Activated naive CD4-positive, alpha-beta T cell treated with anti-CD3 and anti-CD28 coated beads for 36 hours (primary cell): ENCODE measurements at regions not wholly inside any gene's neighbourhood (a gene's known extent, or its start where the extent isn't known, plus 50 kb on each side); places are given as distances from the start of the nearest gene placed in this dataset.
"Not testable (repeated sequence)": the region's sequence is repeated elsewhere in the genome, so short reads cannot be mapped to it uniquely, and the experiment has no call there.

ENCODE experiments used
- CTCF ChIA-PET: fragments of 350-600 bp; sonication (Branson Sonifier 250); formaldehyde crosslinking; loops from one replicate; lab custom pipeline; 2021; ENCODE audit warnings: antibody characterized with exemption; lab: Charles Lee
- DNase-seq: peaks from one replicate; pipeline ENCODE4 v3.0.0-alpha.2; 2020
- H3K27ac Mint-ChIP-seq: one replicate; pipeline ENCODE4 v1.8.0; 2021; ENCODE audit warnings: mild to moderate bottlenecking, mixed read lengths
- H3K27me3 Mint-ChIP-seq: one replicate; pipeline ENCODE4 v1.8.0; 2021; ENCODE audit warnings: low read depth, mixed read lengths
- H3K36me3 Mint-ChIP-seq: one replicate; pipeline ENCODE4 v1.8.0; 2021; ENCODE audit warnings: low read depth, mixed read lengths
- H3K4me1 Mint-ChIP-seq: one replicate; pipeline ENCODE4 v1.8.0; 2021; ENCODE audit warnings: low read depth, mixed read lengths
- H3K4me3 Mint-ChIP-seq: one replicate; pipeline ENCODE4 v1.8.0; 2021; ENCODE audit warnings: mild to moderate bottlenecking, moderate library complexity, mixed read lengths
- H3K9me3 Mint-ChIP-seq: one replicate; pipeline ENCODE4 v1.8.0; 2021; ENCODE audit warnings: mixed read lengths
- intact Hi-C: fragments of 100-400 bp; cut with micrococcal nuclease; formaldehyde crosslinking; loops from one replicate; pipeline ENCODE4 v1.15.1; 2023

DNA sequence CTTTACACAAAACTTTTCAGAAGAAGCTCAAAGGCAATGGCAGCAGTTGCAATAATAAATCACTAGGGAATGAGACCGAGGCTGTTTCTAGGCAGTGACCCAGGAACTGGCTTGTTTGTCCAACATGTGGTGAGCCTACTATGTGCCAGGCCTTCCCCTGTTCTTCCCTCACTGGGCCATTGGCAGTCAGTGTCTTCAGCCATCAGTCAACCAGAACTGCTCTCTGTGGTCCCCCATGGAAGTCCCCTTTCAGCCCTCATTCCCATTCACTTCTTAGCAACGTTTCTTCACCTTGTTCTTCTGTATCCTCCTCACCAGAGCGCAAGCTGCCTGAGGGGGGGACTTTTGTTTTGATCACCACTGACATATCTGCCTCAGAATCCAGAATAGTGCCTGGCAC, 274.1 kb downstream of the RRAGC start:
- H3K9me3 Mint-ChIP-seq = no peaks in the 10 kb centered on the region
- H3K4me3 Mint-ChIP-seq = no peak overlapping the region
- peaks cover 13% of the 10 kb centered on the region for H3K4me1 Mint-ChIP-seq
- no peaks in the 10 kb centered on the region for H3K36me3 Mint-ChIP-seq
- CTCF ChIA-PET = interaction anchor here (1.3 kb wide), 1 partner anchor 10 kb away, joined by 3 read pairs; no protein-coding TSS in a partner anchor
- no peak overlapping the region for H3K27ac Mint-ChIP-seq
- no peak for DNase-seq
- intact Hi-C loops = loop anchor here (5.0 kb wide), 1 partner anchor 83 kb away; no protein-coding TSS in a partner anchor
- peaks cover 3% of the 10 kb centered on the region for H3K27me3 Mint-ChIP-seq

DNA sequence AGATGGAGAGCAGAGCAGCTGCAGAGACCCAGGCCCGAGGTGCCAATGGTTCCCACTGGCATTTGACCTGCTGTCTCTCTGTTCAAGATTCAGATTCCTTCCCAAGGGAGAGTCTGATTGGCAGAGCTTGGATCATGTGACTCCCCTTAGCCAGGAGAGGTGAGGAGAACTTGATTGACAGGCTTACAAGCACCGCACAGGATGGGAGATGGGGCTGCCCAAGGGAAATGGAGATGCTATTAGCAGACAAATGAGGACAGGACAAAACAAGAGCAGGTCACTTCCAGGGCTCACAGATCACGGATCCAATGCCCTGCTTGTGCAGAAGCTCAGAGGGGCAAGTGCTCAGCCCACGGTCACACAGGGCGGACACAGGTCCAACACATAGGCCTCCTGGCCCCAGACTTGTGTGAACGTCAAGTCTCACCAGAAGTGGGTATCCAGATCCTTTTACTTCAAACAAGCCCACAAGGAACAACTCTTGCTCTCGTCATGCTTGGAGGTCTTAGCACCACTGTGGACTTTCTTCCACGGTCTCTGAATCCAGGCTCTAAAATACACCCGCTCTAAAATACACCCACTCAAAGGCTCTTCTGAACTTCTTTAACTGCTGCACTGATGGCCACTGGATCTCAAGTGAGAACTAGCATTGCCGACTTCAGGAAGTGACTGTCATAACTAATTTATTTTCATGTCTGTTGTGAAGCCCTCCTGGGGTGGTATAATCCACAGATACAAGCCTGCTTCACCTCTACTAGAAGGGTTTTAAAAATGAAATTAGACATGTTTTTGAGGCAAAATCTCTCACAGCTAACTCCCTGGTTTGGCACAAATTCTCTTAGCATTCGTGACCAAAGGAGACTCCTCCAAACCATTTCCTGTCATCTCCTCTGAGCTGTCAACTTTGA, 274.9 kb downstream of the RRAGC start:
- Mint-ChIP-seq H3K27ac (no peak overlapping the region), H3K4me3 (no peak overlapping the region), H3K4me1 (peaks cover 13% of the 10 kb centered on the region), H3K27me3 (peaks cover 8% of the 10 kb centered on the region), H3K9me3 (no peaks in the 10 kb centered on the region), H3K36me3 (no peaks in the 10 kb centered on the region)
- CTCF ChIA-PET = interaction anchor here (0.7 to 1.3 kb wide), 2 partner anchors 9 kb away, joined by 3 read pairs; no protein-coding TSS in a partner anchor
- intact Hi-C loops = loop anchor here (5.0 kb wide), 1 partner anchor 82 kb away; no protein-coding TSS in a partner anchor
- DNase-seq = no peak

DNA sequence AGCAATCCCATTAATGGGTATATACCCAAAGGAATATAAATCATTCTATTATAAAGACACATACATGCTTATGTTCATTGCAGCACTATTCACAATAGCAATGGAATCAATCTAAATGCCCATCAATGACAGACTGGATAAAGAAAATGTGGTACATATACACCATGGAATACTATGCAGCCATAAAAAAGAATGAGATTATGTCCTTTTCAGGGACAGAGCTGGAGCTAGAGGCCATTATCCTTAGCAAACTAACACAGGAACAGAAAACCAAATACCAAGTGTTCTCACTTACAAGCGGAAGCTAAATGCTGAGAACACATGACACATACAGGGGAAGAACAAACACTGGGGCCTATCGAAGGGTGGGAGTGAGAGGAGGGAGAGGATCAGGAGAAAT, 276.3 kb downstream of the RRAGC start:
- CTCF ChIA-PET, intact Hi-C loops: not testable (repeated sequence)
- H3K27me3 Mint-ChIP-seq = peaks cover 20% of the 10 kb centered on the region

DNA sequence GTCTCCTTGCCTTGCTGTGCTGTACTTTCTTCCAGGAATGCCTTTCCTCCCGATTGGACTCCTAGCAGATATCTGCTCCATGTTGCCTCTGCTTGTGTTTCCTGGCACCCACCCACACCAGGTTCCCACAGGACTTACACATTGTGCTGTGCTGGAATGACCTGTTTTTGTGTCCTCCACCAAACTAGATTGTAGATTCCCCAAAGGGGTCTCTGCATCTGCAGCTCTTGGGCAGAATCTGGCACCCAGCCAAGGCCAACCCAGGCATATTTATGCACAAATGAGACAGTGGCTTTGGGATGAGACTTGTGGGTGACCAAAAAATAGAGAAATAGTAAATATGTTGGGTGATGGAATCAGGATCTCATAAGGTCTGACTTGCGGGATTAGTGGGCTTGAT, 278.2 kb downstream of the RRAGC start:
- no peak overlapping the region for H3K4me3 Mint-ChIP-seq
- no peak overlapping the region for H3K27ac Mint-ChIP-seq
- peaks cover 33% of the 10 kb centered on the region for H3K27me3 Mint-ChIP-seq
- no peaks in the 10 kb centered on the region for H3K36me3 Mint-ChIP-seq
- CTCF ChIA-PET = no interaction called here
- intact Hi-C loops = no loop called here
- DNase-seq = no peak
- H3K4me1 Mint-ChIP-seq = peaks cover 15% of the 10 kb centered on the region
- no peaks in the 10 kb centered on the region for H3K9me3 Mint-ChIP-seq

More for the DNA sequence above, 276.3 kb downstream of the RRAGC start:
- H3K36me3 Mint-ChIP-seq, H3K4me3 Mint-ChIP-seq, H3K9me3 Mint-ChIP-seq, DNase-seq, H3K27ac Mint-ChIP-seq: not testable (repeated sequence)
- H3K4me1 Mint-ChIP-seq = peaks cover 13% of the 10 kb centered on the region

DNA sequence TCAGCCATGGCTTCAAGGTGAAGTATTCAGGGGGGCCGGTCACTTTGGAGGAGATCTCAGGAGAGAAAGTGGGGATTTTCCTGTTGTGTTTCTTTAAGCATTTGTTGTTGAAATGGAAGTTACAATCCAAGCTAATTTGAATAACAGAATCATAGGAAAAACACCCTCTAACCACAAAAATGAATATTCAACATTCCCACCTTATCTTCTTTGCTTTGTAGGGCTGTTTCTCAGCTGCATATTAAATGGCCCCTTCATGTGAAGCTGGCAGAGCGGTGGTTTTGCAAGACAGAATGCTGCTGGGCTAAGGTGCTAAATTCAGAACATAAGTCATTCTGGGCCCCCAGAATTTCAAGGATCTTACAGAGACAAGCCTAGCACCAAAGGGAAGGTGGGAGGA, 279.0 kb downstream of the RRAGC start:
- peaks cover 32% of the 10 kb centered on the region for H3K27me3 Mint-ChIP-seq

DNA sequence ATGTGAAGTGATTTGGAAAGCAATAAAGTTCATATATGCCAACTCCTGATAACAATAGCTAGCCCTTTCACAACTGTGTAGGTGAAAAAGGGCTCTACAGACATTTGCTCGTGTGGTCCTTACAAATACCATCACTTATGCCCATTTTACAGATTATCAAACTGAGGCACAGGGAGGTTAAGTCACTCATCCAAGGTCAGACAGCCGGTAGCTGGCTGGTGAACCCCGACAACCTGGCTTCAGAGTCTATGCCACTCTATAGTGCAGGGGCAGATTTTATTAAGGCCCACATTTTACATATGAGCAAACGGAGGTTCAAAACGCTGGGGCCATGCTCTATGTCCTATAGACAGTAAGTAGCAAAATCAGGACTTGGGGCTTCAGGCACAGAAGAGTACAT, 280.5 kb downstream of the RRAGC start:
- Mint-ChIP-seq H3K4me1 (peaks cover 6% of the 10 kb centered on the region), H3K4me3 (no peak overlapping the region), H3K27me3 (peaks cover 30% of the 10 kb centered on the region), H3K27ac (no peak overlapping the region), H3K36me3 (no peaks in the 10 kb centered on the region), H3K9me3 (no peaks in the 10 kb centered on the region)
- intact Hi-C loops = no loop called here
- no peak for DNase-seq
- CTCF ChIA-PET = no interaction called here

More for the DNA sequence above, 279.0 kb downstream of the RRAGC start:
- CTCF ChIA-PET = no interaction called here
- Mint-ChIP-seq H3K27ac (no peak overlapping the region), H3K9me3 (no peaks in the 10 kb centered on the region), H3K36me3 (no peaks in the 10 kb centered on the region), H3K4me1 (peaks cover 14% of the 10 kb centered on the region), H3K4me3 (no peak overlapping the region)
- no peak for DNase-seq
- intact Hi-C loops = no loop called here

DNA sequence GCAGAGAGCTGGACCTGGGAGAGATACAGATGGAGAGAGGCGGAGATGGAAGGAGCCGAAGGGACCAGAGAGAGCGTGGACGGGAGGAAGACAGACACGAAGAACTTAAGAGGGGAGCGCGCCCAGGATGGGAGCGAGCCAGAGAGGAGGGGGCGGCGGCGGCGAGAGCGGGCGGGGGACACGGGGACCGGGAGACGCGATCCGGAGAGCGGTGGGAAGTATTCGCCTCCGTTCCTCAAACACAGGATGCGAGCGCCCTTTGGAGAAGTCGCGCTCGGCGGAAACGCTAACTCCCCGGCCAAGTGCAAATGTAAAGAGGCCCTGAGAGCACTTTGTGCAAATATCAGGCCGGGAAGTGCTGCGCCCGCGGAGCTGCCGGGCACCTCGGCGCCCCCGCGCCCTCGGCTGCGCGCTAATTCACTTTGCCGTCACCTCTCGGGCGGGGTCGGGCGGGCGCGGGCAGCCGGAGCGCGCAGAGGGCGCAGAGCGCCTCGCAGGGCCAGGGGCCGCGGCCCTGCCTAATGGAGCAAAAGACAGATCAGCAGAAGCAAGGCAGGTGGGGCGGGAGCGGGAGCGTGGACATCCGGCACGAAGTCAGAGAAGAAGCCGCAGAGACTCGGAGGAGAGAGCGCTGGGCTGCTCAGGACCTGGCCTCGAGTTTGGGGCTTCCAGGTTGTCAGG, 281.2 kb downstream of the RRAGC start:
- no peaks in the 10 kb centered on the region for H3K36me3 Mint-ChIP-seq
- intact Hi-C loops = no loop called here
- H3K9me3 Mint-ChIP-seq = no peaks in the 10 kb centered on the region
- CTCF ChIA-PET = no interaction called here
- DNase-seq = peak; percentile 26
- H3K4me1 Mint-ChIP-seq = peaks cover 6% of the 10 kb centered on the region
- peaks cover 30% of the 10 kb centered on the region for H3K27me3 Mint-ChIP-seq
- H3K27ac Mint-ChIP-seq = no peak overlapping the region
- peak overlapping the region; percentile 60 for H3K4me3 Mint-ChIP-seq

DNA sequence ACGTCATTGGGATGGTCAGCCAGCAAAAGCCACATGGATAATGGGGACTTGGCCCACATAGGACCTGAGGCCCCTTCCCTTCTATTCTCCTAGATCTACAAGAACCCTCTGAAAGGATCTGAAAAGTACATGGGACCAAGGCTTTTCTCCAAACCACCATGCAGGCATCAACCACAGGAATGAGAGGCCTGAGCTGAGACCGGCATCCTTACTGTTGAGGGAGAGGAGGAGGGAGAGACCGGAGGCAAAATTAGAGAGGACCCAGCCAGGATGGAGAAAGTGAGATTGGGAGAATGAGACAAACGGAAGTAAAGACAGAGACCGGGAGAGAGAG, 281.7 kb downstream of the RRAGC start:
- H3K27me3 Mint-ChIP-seq = peaks cover 30% of the 10 kb centered on the region
- H3K9me3 Mint-ChIP-seq = no peaks in the 10 kb centered on the region
- peak overlapping the region; percentile 60 for H3K4me3 Mint-ChIP-seq
- no peak overlapping the region for H3K27ac Mint-ChIP-seq
- peaks cover 6% of the 10 kb centered on the region for H3K4me1 Mint-ChIP-seq
- CTCF ChIA-PET = no interaction called here
- no peaks in the 10 kb centered on the region for H3K36me3 Mint-ChIP-seq
- no peak for DNase-seq
- intact Hi-C loops = no loop called here

DNA sequence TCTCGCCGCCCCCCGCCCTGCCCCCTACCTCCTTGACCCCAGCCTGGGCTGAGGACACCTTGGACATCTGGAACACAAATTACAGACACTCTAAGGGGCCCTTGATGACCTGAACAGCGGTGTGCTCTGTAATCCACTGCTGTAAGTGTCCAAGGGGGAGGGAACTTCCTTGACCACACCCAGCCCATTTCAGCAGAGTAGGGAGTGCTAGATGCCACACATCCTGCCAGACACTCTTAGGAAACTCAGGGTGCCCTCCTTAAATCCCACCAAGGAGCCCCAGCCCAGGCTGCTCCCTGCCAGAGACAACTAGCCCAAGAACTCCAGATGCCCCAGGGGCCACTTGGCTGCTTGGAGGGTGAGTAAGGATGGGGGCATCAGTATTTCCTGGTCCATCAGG, 282.2 kb downstream of the RRAGC start:
- CTCF ChIA-PET = no interaction called here
- no peak overlapping the region for H3K27ac Mint-ChIP-seq
- intact Hi-C loops = no loop called here
- no peak overlapping the region for H3K4me3 Mint-ChIP-seq
- H3K4me1 Mint-ChIP-seq = peaks cover 6% of the 10 kb centered on the region
- no peaks in the 10 kb centered on the region for H3K36me3 Mint-ChIP-seq
- DNase-seq = no peak
- H3K27me3 Mint-ChIP-seq = peaks cover 30% of the 10 kb centered on the region
- no peaks in the 10 kb centered on the region for H3K9me3 Mint-ChIP-seq

DNA sequence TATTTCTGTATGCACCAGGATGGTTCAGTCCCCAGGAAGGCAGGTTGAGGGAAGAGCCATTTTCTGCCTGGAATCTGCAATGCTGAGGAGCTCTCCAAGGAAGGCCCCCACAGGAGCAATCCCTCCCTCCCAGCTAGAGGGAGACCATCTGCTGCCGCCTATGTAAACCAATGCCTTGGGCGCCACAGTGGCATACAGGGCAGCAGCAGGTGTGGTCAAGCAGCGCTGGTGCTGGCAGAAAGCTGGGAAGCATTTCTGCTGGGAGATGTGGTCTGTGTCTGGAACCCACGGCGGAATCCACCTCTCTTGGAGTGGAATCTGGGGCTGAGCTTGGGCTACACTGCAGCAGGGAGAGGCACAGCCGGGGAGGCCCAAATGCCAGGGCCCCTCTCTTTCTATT, 283.3 kb downstream of the RRAGC start:
- no peaks in the 10 kb centered on the region for H3K36me3 Mint-ChIP-seq
- DNase-seq = no peak
- intact Hi-C loops = no loop called here
- H3K4me3 Mint-ChIP-seq = no peak overlapping the region
- H3K27ac Mint-ChIP-seq = no peak overlapping the region
- peaks cover 33% of the 10 kb centered on the region for H3K27me3 Mint-ChIP-seq
- peaks cover 6% of the 10 kb centered on the region for H3K4me1 Mint-ChIP-seq
- no peaks in the 10 kb centered on the region for H3K9me3 Mint-ChIP-seq
- CTCF ChIA-PET = interaction anchor here (0.9 to 1.0 kb wide), 2 partner anchors 8 to 9 kb away, joined by 3 read pairs; no protein-coding TSS in a partner anchor

DNA sequence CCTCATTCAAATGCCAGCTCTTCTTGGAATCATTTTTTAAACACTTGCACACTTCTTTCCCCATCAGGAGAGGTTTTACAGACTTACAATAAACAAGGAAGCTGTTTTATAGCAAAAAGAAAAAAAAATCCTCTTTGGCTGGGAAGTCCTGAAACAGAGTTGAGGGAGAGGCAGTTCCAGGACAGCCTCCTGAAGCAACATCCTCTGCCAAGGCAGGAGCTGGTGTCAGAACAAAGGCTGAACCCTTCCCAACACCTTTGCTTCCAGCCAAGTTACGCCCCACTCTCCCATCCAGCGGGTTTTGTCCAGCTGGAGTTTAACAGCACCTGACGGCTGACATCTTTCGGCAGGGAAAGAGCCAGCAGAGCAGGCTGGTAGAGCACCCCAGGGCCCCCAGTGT, 287.8 kb downstream of the RRAGC start:
- CTCF ChIA-PET = no interaction called here
- intact Hi-C loops = no loop called here
- H3K27ac Mint-ChIP-seq = no peak overlapping the region
- H3K36me3 Mint-ChIP-seq = no peaks in the 10 kb centered on the region
- H3K4me3 Mint-ChIP-seq = no peak overlapping the region
- no peak for DNase-seq
- H3K4me1 Mint-ChIP-seq = peaks cover 3% of the 10 kb centered on the region
- peaks cover 15% of the 10 kb centered on the region for H3K27me3 Mint-ChIP-seq
- H3K9me3 Mint-ChIP-seq = no peaks in the 10 kb centered on the region

DNA sequence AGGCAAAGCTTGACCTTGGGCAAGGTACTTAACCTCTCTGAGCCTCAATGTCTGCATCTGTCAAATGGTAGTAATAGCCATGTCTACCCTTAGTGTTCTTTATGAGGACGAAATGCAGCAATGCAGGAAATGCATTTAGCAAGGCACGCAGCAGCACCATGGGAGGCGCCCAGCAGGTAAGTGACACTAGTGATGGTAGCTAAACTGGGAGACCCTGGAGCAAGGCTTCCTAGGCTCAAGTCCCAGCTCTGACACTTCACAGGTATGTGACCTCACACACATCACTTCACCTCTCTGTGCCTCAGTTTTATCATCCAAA, 289.0 kb downstream of the RRAGC start:
- no peaks in the 10 kb centered on the region for H3K36me3 Mint-ChIP-seq
- H3K4me3 Mint-ChIP-seq = no peak overlapping the region
- DNase-seq = no peak
- H3K4me1 Mint-ChIP-seq = peaks cover 3% of the 10 kb centered on the region
- no peaks in the 10 kb centered on the region for H3K9me3 Mint-ChIP-seq
- CTCF ChIA-PET = no interaction called here
- peaks cover 15% of the 10 kb centered on the region for H3K27me3 Mint-ChIP-seq
- H3K27ac Mint-ChIP-seq = no peak overlapping the region
- intact Hi-C loops = no loop called here
